ENCODE measurements at regions not wholly inside any gene's neighbourhood (a gene's known extent, or its start where the extent isn't known, plus 50 kb on each side); places are given as distances from the start of the nearest gene placed in this dataset.

DNA sequence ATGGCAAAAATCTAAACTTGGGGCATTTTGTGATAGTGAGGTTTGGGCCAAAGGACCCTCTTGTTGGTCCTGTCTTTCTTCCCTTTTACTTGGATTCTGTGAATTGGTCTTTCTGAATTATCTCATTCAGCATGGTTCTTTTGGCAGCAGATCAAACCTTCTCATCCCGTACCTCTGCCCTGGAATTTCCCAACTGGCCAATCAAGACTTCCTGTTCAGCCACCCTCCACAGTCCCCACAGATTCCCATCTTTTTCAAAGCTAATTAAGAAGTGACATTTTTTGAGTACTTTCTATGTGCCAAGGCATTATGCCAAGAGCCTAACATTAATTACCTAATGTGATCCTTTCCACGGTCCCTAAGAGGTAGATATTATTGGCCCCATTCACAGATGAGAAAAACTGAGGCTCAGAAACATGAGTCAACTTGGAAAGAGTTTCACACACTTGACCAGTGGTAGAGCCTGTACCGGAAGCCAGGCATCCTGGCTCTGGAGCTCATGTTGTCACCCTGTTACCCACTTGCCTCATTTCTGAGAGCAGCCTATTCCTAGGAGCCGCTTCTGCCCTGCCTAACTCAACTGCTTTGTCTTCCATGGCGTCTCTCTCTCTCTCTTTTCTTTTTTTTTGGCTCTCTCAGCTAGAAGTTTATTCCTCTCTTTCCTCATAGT is 135.9 kb downstream of the C12orf75 start:
- no peaks in the 10 kb centered on the region for H3K9me3 ChIP-seq (ENCODE audit: control insufficient read depth, insufficient read depth, low read depth, low read length)
- no peak overlapping the region for H3K9ac ChIP-seq (ENCODE audit: insufficient read depth, low read length)
- H3K4me3 ChIP-seq (replicated peaks in 1 of 4; ENCODE audit: control extremely low read depth in 1 of 4, insufficient read depth in 1 of 4, low read depth in 3 of 4, low read length in 4 of 4): no peak overlapping the region
- no peak for TF ChIP-seq EZH2 (IDR thresholded peaks at IDR 0.05; ENCODE audit: low read length, missing control alignments)
- TF ChIP-seq, protein P1, sequence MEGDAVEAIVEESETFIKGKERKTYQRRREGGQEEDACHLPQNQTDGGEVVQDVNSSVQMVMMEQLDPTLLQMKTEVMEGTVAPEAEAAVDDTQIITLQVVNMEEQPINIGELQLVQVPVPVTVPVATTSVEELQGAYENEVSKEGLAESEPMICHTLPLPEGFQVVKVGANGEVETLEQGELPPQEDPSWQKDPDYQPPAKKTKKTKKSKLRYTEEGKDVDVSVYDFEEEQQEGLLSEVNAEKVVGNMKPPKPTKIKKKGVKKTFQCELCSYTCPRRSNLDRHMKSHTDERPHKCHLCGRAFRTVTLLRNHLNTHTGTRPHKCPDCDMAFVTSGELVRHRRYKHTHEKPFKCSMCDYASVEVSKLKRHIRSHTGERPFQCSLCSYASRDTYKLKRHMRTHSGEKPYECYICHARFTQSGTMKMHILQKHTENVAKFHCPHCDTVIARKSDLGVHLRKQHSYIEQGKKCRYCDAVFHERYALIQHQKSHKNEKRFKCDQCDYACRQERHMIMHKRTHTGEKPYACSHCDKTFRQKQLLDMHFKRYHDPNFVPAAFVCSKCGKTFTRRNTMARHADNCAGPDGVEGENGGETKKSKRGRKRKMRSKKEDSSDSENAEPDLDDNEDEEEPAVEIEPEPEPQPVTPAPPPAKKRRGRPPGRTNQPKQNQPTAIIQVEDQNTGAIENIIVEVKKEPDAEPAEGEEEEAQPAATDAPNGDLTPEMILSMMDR (conservative IDR thresholded peaks at IDR 0.05 in 1 of 2, IDR thresholded peaks at IDR 0.05 in 1 of 2; ENCODE audit: low read depth in 1 of 2, low read length in 2 of 2): no peak
- H3K4me1 ChIP-seq (ENCODE audit: control insufficient read depth, extremely low read depth, insufficient read depth, low read length): no peaks in the 10 kb centered on the region
- no peak for DNase-seq (ENCODE audit: low read depth in 2 of 2)
- no peaks in the 10 kb centered on the region for H3K79me2 ChIP-seq (ENCODE audit: control insufficient read depth, insufficient read depth, low read length)
- no peaks in the 10 kb centered on the region for H3K27me3 ChIP-seq (ENCODE audit: control insufficient read depth, insufficient read depth, low read length)
- no peak overlapping the region for H3K27ac ChIP-seq (ENCODE audit: insufficient read depth, low read length)
- no peak overlapping the region for H2AFZ ChIP-seq (ENCODE audit: low read length)
- H3K4me2 ChIP-seq (ENCODE audit: extremely low read depth, insufficient read depth, low read length): no peak overlapping the region
- no peaks in the 10 kb centered on the region for H4K20me1 ChIP-seq (ENCODE audit: control insufficient read depth, extremely low read depth, insufficient read depth, low read length)
- no peaks in the 10 kb centered on the region for H3K36me3 ChIP-seq (ENCODE audit: control insufficient read depth, insufficient read depth, low read length)

DNA sequence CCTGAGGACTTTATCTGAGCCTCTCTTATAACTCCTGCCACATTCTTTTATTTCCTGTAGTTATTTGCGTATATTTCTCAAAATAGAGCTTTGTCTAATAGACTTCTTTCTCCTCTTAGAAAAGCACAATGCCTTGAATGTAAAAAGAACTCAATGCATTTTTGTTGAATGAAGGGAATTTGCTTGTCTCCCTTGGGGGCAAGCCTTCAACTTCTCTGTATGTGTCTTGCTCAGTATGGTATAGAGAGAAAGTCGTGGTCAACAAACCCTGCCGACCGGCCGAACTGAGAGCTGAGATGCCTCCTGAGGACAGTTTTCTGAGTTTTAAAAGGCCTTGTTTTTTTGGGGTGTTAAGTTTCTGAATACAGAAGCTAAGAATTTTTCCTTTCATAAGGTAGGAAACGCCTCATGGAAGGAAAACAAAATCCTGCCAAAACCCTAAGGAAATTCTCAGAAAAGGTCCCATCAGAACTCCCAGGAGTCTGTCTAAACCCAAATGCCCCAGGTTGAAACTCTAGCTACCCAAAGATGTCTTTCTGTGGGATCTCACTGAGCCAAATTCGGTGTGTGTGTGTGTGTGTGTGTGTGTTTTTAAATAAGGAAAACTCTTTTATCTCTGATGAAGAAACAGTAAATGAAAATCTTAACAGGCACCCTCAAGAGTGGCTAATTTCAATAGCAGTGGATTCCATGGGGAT is 136.6 kb downstream of the C12orf75 start:
- Histone ChIP-seq H3K79me2 (ENCODE audit: control insufficient read depth, insufficient read depth, low read length) (no peaks in the 10 kb centered on the region), H3K4me2 (ENCODE audit: extremely low read depth, insufficient read depth, low read length) (no peak overlapping the region), H3K27ac (ENCODE audit: insufficient read depth, low read length) (no peak overlapping the region), H3K9me3 (ENCODE audit: control insufficient read depth, insufficient read depth, low read depth, low read length) (no peaks in the 10 kb centered on the region), H3K9ac (ENCODE audit: insufficient read depth, low read length) (no peak overlapping the region), H3K36me3 (ENCODE audit: control insufficient read depth, insufficient read depth, low read length) (no peaks in the 10 kb centered on the region), H4K20me1 (ENCODE audit: control insufficient read depth, extremely low read depth, insufficient read depth, low read length) (no peaks in the 10 kb centered on the region), H3K4me1 (ENCODE audit: control insufficient read depth, extremely low read depth, insufficient read depth, low read length) (no peaks in the 10 kb centered on the region), H2AFZ (ENCODE audit: low read length) (no peak overlapping the region), H3K4me3 (replicated peaks in 1 of 4; ENCODE audit: control extremely low read depth in 1 of 4, insufficient read depth in 1 of 4, low read depth in 3 of 4, low read length in 4 of 4) (no peak overlapping the region), H3K27me3 (ENCODE audit: control insufficient read depth, insufficient read depth, low read length) (no peaks in the 10 kb centered on the region)
- DNase-seq (ENCODE audit: low read depth in 2 of 2): no peak
- TF ChIP-seq, protein P1 (conservative IDR thresholded peaks at IDR 0.05 in 1 of 2, IDR thresholded peaks at IDR 0.05 in 1 of 2; ENCODE audit: low read depth in 1 of 2, low read length in 2 of 2): no peak
- TF ChIP-seq EZH2 (IDR thresholded peaks at IDR 0.05; ENCODE audit: low read length, missing control alignments): no peak

DNA sequence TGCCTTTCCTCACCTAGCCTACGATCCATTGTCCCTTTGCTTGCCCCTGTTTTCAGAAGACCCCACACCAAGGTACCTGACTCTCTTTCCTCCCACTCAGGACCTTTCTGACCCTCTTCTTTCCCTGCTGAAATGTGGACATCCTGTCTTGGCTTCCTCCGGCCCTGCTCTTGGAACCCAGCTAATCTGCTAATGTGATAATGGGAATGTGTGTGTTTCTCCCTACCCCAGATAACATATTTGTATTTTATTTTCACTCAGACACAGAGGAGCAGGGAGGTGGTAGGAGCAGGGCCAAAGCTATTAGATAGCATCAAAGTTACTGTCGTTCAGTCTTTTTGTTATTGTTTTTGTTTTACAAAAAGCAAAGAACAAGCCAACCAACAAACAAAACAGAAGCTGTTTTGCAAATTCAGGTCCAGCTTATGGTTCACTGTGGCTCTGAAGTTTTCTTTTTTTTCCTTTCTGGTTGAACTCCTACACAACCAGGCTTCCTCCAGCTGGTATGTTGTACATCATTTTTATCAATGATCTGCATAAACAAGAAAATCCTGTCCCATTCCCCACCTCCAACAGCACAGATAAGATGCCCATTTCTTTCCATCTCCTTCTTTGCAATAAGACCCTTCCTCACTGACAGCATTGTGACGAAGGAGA is 137.3 kb downstream of the C12orf75 start:
- H3K79me2 ChIP-seq (ENCODE audit: control insufficient read depth, insufficient read depth, low read length): no peaks in the 10 kb centered on the region
- no peak for TF ChIP-seq EZH2 (IDR thresholded peaks at IDR 0.05; ENCODE audit: low read length, missing control alignments)
- TF ChIP-seq, protein P1 (conservative IDR thresholded peaks at IDR 0.05 in 1 of 2, IDR thresholded peaks at IDR 0.05 in 1 of 2; ENCODE audit: low read depth in 1 of 2, low read length in 2 of 2): no peak
- no peak overlapping the region for H3K27ac ChIP-seq (ENCODE audit: insufficient read depth, low read length)
- no peak overlapping the region for H3K9ac ChIP-seq (ENCODE audit: insufficient read depth, low read length)
- H2AFZ ChIP-seq (ENCODE audit: low read length): no peak overlapping the region
- no peaks in the 10 kb centered on the region for H4K20me1 ChIP-seq (ENCODE audit: control insufficient read depth, extremely low read depth, insufficient read depth, low read length)
- H3K36me3 ChIP-seq (ENCODE audit: control insufficient read depth, insufficient read depth, low read length): no peaks in the 10 kb centered on the region
- no peak for DNase-seq (ENCODE audit: low read depth in 2 of 2)
- no peak overlapping the region for H3K4me2 ChIP-seq (ENCODE audit: extremely low read depth, insufficient read depth, low read length)
- no peaks in the 10 kb centered on the region for H3K27me3 ChIP-seq (ENCODE audit: control insufficient read depth, insufficient read depth, low read length)
- H3K4me3 ChIP-seq (replicated peaks in 1 of 4; ENCODE audit: control extremely low read depth in 1 of 4, insufficient read depth in 1 of 4, low read depth in 3 of 4, low read length in 4 of 4): no peak overlapping the region
- no peaks in the 10 kb centered on the region for H3K4me1 ChIP-seq (ENCODE audit: control insufficient read depth, extremely low read depth, insufficient read depth, low read length)
- H3K9me3 ChIP-seq (ENCODE audit: control insufficient read depth, insufficient read depth, low read depth, low read length): no peaks in the 10 kb centered on the region

Measured in fibroblast of lung (primary cell).